ENCODE measurements at regions not wholly inside any gene's neighbourhood (a gene's known extent, or its start where the extent isn't known, plus 50 kb on each side); places are given as distances from the start of the nearest gene placed in this dataset.

- Histone ChIP-seq H3K4me3 (replicated peaks in 1 of 4; ENCODE audit: control extremely low read depth in 1 of 4, insufficient read depth in 1 of 4, low read depth in 3 of 4, low read length in 4 of 4) (no peak overlapping the region), H3K27ac (ENCODE audit: insufficient read depth, low read length) (no peak overlapping the region), H2AFZ (ENCODE audit: low read length) (no peak overlapping the region), H3K9ac (ENCODE audit: insufficient read depth, low read length) (no peak overlapping the region), H3K9me3 (ENCODE audit: control insufficient read depth, insufficient read depth, low read depth, low read length) (no peaks in the 10 kb centered on the region), H3K4me1 (ENCODE audit: control insufficient read depth, extremely low read depth, insufficient read depth, low read length) (no peaks in the 10 kb centered on the region), H3K36me3 (ENCODE audit: control insufficient read depth, insufficient read depth, low read length) (no peaks in the 10 kb centered on the region), H3K27me3 (ENCODE audit: control insufficient read depth, insufficient read depth, low read length) (no peaks in the 10 kb centered on the region), H4K20me1 (ENCODE audit: control insufficient read depth, extremely low read depth, insufficient read depth, low read length) (no peaks in the 10 kb centered on the region), H3K4me2 (ENCODE audit: extremely low read depth, insufficient read depth, low read length) (no peak overlapping the region), H3K79me2 (ENCODE audit: control insufficient read depth, insufficient read depth, low read length) (no peaks in the 10 kb centered on the region)
- DNase-seq (ENCODE audit: low read depth in 2 of 2) = no peak
- TF ChIP-seq CTCF (conservative IDR thresholded peaks at IDR 0.05 in 1 of 2, IDR thresholded peaks at IDR 0.05 in 1 of 2; ENCODE audit: low read depth in 1 of 2, low read length in 2 of 2) = no peak
- no peak for TF ChIP-seq EZH2 (IDR thresholded peaks at IDR 0.05; ENCODE audit: low read length, missing control alignments)
Observed at GRCh38 chr4:32909053-32909452, 2188.9 kb downstream of the PCDH7 start.

- DNase-seq (ENCODE audit: low read depth in 2 of 2) = no peak
- Histone ChIP-seq H4K20me1 (ENCODE audit: control insufficient read depth, extremely low read depth, insufficient read depth, low read length) (no peaks in the 10 kb centered on the region), H3K4me3 (replicated peaks in 1 of 4; ENCODE audit: control extremely low read depth in 1 of 4, insufficient read depth in 1 of 4, low read depth in 3 of 4, low read length in 4 of 4) (no peak overlapping the region), H3K9me3 (ENCODE audit: control insufficient read depth, insufficient read depth, low read depth, low read length) (no peaks in the 10 kb centered on the region), H3K27ac (ENCODE audit: insufficient read depth, low read length) (no peak overlapping the region), H3K4me1 (ENCODE audit: control insufficient read depth, extremely low read depth, insufficient read depth, low read length) (no peaks in the 10 kb centered on the region), H3K4me2 (ENCODE audit: extremely low read depth, insufficient read depth, low read length) (no peak overlapping the region), H3K36me3 (ENCODE audit: control insufficient read depth, insufficient read depth, low read length) (no peaks in the 10 kb centered on the region), H3K9ac (ENCODE audit: insufficient read depth, low read length) (no peak overlapping the region), H3K27me3 (ENCODE audit: control insufficient read depth, insufficient read depth, low read length) (no peaks in the 10 kb centered on the region), H2AFZ (ENCODE audit: low read length) (no peak overlapping the region), H3K79me2 (ENCODE audit: control insufficient read depth, insufficient read depth, low read length) (no peaks in the 10 kb centered on the region)
- TF ChIP-seq EZH2 (IDR thresholded peaks at IDR 0.05; ENCODE audit: low read length, missing control alignments) (no peak), CTCF (conservative IDR thresholded peaks at IDR 0.05 in 1 of 2, IDR thresholded peaks at IDR 0.05 in 1 of 2; ENCODE audit: low read depth in 1 of 2, low read length in 2 of 2) (no peak)
Observed at GRCh38 chr4:32909736-32910135, 2189.6 kb downstream of the PCDH7 start.

DNA sequence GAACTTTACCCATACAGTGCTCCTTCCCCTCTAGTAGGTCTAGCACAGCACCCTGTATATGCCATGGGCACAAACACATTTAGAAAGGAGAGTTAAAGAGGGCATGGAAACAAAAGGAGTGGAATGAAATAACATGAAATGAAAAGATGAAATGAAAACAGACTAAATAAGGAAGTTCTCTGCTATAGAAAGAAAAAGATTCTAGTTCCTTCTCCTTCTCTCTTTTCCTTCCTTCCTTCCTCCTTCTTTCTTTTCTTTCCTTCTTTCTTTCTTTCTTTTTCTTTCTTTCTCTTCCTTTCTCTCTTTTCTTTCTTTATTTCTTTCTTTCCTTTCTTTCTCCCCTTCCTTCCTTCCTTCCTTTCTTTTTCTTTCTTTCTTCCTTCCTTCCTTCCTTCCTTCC is 2197.4 kb downstream of the PCDH7 start:
- Histone ChIP-seq H3K79me2 (ENCODE audit: control insufficient read depth, insufficient read depth, low read length) (no peaks in the 10 kb centered on the region), H3K4me2 (ENCODE audit: extremely low read depth, insufficient read depth, low read length) (no peak overlapping the region)
- TF ChIP-seq CTCF (conservative IDR thresholded peaks at IDR 0.05 in 1 of 2, IDR thresholded peaks at IDR 0.05 in 1 of 2; ENCODE audit: low read depth in 1 of 2, low read length in 2 of 2) = no peak
- no peak for TF ChIP-seq EZH2 (IDR thresholded peaks at IDR 0.05; ENCODE audit: low read length, missing control alignments)

More for the DNA sequence above, 2197.4 kb downstream of the PCDH7 start:
- Histone ChIP-seq H3K27ac (ENCODE audit: insufficient read depth, low read length) (no peak overlapping the region), H2AFZ (ENCODE audit: low read length) (no peak overlapping the region), H3K4me3 (replicated peaks in 1 of 4; ENCODE audit: control extremely low read depth in 1 of 4, insufficient read depth in 1 of 4, low read depth in 3 of 4, low read length in 4 of 4) (no peak overlapping the region), H4K20me1 (ENCODE audit: control insufficient read depth, extremely low read depth, insufficient read depth, low read length) (no peaks in the 10 kb centered on the region), H3K9ac (ENCODE audit: insufficient read depth, low read length) (no peak overlapping the region), H3K4me1 (ENCODE audit: control insufficient read depth, extremely low read depth, insufficient read depth, low read length) (no peaks in the 10 kb centered on the region), H3K27me3 (ENCODE audit: control insufficient read depth, insufficient read depth, low read length) (no peaks in the 10 kb centered on the region), H3K9me3 (ENCODE audit: control insufficient read depth, insufficient read depth, low read depth, low read length) (no peaks in the 10 kb centered on the region), H3K36me3 (ENCODE audit: control insufficient read depth, insufficient read depth, low read length) (no peaks in the 10 kb centered on the region)
- no peak for DNase-seq (ENCODE audit: low read depth in 2 of 2)

Measured in fibroblast of lung (primary cell).